Liver (tissue), 8 donors: ENCODE measurements at regions not wholly inside any gene's neighbourhood (a gene's known extent, or its start where the extent isn't known, plus 50 kb on each side); places are given as distances from the start of the nearest gene placed in this dataset.

Experiments
- DNase-seq: peaks from one replicate; pipeline ENCODE4 v3.0.0-alpha.2; 2017; ENCODE audit warnings: low spot score
- H3K27ac ChIP-seq, 2 donors: one replicate each; pipeline ENCODE4 v1.7.0; 2013; ENCODE audit warnings: inconsistent platforms in 2 of 2, low read length in 2 of 2, control low read depth in 1 of 2, low read depth in 1 of 2, mild to moderate bottlenecking in 1 of 2
- H3K27me3 ChIP-seq, 4 donors: one replicate each; pipeline versions ENCODE4 v1.6.1 to v1.7.0; 2013; ENCODE audit warnings: low read length in 3 of 4, inconsistent platforms in 1 of 4, mild to moderate bottlenecking in 1 of 4, moderate library complexity in 1 of 4; ENCODE audit not compliant: control insufficient read depth in 4 of 4, insufficient read depth in 4 of 4
- H3K36me3 ChIP-seq, 4 donors: one replicate each; pipeline versions ENCODE4 v1.6.1 to v1.7.0; 2013; ENCODE audit warnings: low read length in 3 of 4, mild to moderate bottlenecking in 3 of 4, low read depth in 1 of 4, moderate library complexity in 1 of 4; ENCODE audit not compliant: control insufficient read depth in 4 of 4, insufficient read depth in 3 of 4
- H3K4me1 ChIP-seq, 4 donors: one replicate each; pipeline versions ENCODE4 v1.6.1 to v1.7.0; 2013; ENCODE audit warnings: low read length in 3 of 4, mild to moderate bottlenecking in 3 of 4, moderate library complexity in 1 of 4; ENCODE audit not compliant: control insufficient read depth in 4 of 4, insufficient read depth in 4 of 4
- H3K4me3 ChIP-seq, 3 donors: one replicate each; pipeline versions ENCODE4 v1.6.1 to v1.7.0; 2013; ENCODE audit warnings: low read length in 3 of 3, control low read depth in 1 of 3, low read depth in 1 of 3, mild to moderate bottlenecking in 1 of 3
- H3K9ac ChIP-seq, 2 donors: one replicate each; pipeline ENCODE4 v1.7.0; 2013; ENCODE audit warnings: low read length in 2 of 2, mild to moderate bottlenecking in 2 of 2, moderate library complexity in 2 of 2, control low read depth in 1 of 2, low read depth in 1 of 2
- H3K9me3 ChIP-seq, 4 donors: one replicate each; pipeline versions ENCODE4 v1.6.1 to v1.7.0; 2013; ENCODE audit warnings: low read length in 3 of 4; ENCODE audit not compliant: control insufficient read depth in 4 of 4
- ATF3 ChIP-seq: IDR thresholded peaks from 2 replicates; pipeline ENCODE4 v1.6.1; 2016; ENCODE audit warnings: antibody characterized with exemption
- CTCF ChIP-seq: fragments of 150-350 bp; IDR thresholded peaks from 2 replicates; pipeline ENCODE4 v1.5.1; 2017; ENCODE audit warnings: improper control_type of control experiment, low read depth, low read length; ENCODE audit not compliant: missing input control
- EGR1 ChIP-seq, 2 donors: IDR thresholded peaks; 2 replicates each; pipeline ENCODE4 v1.6.1; 2016 to 2018; ENCODE audit warnings: antibody characterized with exemption in 2 of 2, low read depth in 2 of 2
- FOXA1 ChIP-seq: IDR thresholded peaks from 2 replicates; pipeline ENCODE4 v1.6.1; 2016; ENCODE audit warnings: antibody characterized with exemption
- FOXA2 ChIP-seq: IDR thresholded peaks from 2 replicates; pipeline ENCODE4 v1.6.1; 2016; ENCODE audit warnings: antibody characterized with exemption
- GABPA ChIP-seq, 2 donors: IDR thresholded peaks in 1 of 2; conservative IDR thresholded peaks in 1 of 2; 2 replicates each; pipeline ENCODE4 v1.6.1; 2016; ENCODE audit warnings: antibody characterized with exemption in 2 of 2, mild to moderate bottlenecking in 1 of 2, moderate library complexity in 1 of 2
- HNF4A ChIP-seq, 2 donors: conservative IDR thresholded peaks; 2 replicates each; pipeline ENCODE4 v1.6.1; 2016; ENCODE audit warnings: antibody characterized with exemption in 2 of 2, mild to moderate bottlenecking in 2 of 2
- HNF4G ChIP-seq: IDR thresholded peaks from 2 replicates; pipeline ENCODE4 v1.6.1; 2016; ENCODE audit warnings: antibody characterized with exemption
- JUND ChIP-seq, 2 donors: IDR thresholded peaks; 2 replicates each; pipeline ENCODE4 v1.6.1; 2016; ENCODE audit warnings: antibody characterized with exemption in 2 of 2
- MAX ChIP-seq: IDR thresholded peaks from 2 replicates; pipeline ENCODE4 v1.6.1; 2016; ENCODE audit warnings: antibody characterized with exemption
- NR2F2 ChIP-seq: IDR thresholded peaks from 2 replicates; pipeline ENCODE4 v1.6.1; 2016; ENCODE audit warnings: antibody characterized with exemption
- RAD21 ChIP-seq, 2 donors: IDR thresholded peaks; 2 replicates each; pipeline ENCODE4 v1.6.1; 2016; ENCODE audit warnings: antibody characterized with exemption in 2 of 2, mild to moderate bottlenecking in 2 of 2
- REST ChIP-seq: IDR thresholded peaks from 2 replicates; pipeline ENCODE4 v1.6.1; 2016; ENCODE audit warnings: antibody characterized with exemption, mild to moderate bottlenecking
- RXRA ChIP-seq, 2 donors: IDR thresholded peaks; 2 replicates each; pipeline ENCODE4 v1.6.1; 2017 to 2018; ENCODE audit warnings: antibody characterized with exemption in 2 of 2, mild to moderate bottlenecking in 1 of 2
- SP1 ChIP-seq: IDR thresholded peaks from 2 replicates; pipeline ENCODE4 v1.6.1; 2018; ENCODE audit warnings: antibody characterized with exemption, mild to moderate bottlenecking
- TAF1 ChIP-seq: conservative IDR thresholded peaks from 2 replicates; pipeline ENCODE4 v1.6.1; 2016; ENCODE audit warnings: antibody characterized with exemption, mild to moderate bottlenecking
- YY1 ChIP-seq: IDR thresholded peaks from 2 replicates; pipeline ENCODE4 v1.6.1; 2016; ENCODE audit warnings: antibody characterized with exemption, mild to moderate bottlenecking
- ZBTB33 ChIP-seq: IDR thresholded peaks from 2 replicates; pipeline ENCODE4 v1.6.1; 2016; ENCODE audit warnings: antibody characterized with exemption
- WGBS: extraction: QIAGEN DNeasy Blood & Tissue Kit; methylation state at CpG from one replicate; pipeline ENCODE4 v1.1.7; 2013; 5-methylcytosine and 5-hydroxymethylcytosine counted together
- donor health status: healthy.
- donor health status: healthy.
- donor health status: healthy.
- donor health status: healthy.
- donor health status: healthy.

GRCh38 chr2:106269591-106270291 is 75.6 kb upstream of the UXS1 start:
- peak overlapping the region; percentile 27 to 62 for H3K9ac ChIP-seq
- H3K27me3 ChIP-seq, result no peaks in the 10 kb centered on the region
- DNase-seq, result peak; percentile 61
- peaks cover 0 to 9% (median 3%) of the 10 kb centered on the region in 4 donors for H3K4me1 ChIP-seq
- H3K27ac ChIP-seq, result peak overlapping the region; percentile 65 to 88
- WGBS, result 10% methylated on average over 44 of the region's 44 CpGs
- TF ChIP-seq RXRA (IDR thresholded peaks at IDR 0.05) (peak; percentile 99), REST (peak; percentile 63), EGR1 (IDR thresholded peaks at IDR 0.05; ENCODE audit: low read depth in 2 of 2) (peak in 1 of 2 donors; percentile 69), JUND (IDR thresholded peaks at IDR 0.05) (peak in 1 of 2 donors; percentile 31), FOXA1 (peak; percentile 92), MAX (peak; percentile 91), SP1 (peak; percentile 90), ATF3 (no peak), FOXA2 (peak; percentile 96), GABPA (IDR thresholded peaks at IDR 0.05 in 1 of 2, conservative IDR thresholded peaks at IDR 0.05 in 1 of 2) (no peak), CTCF (no peak), HNF4G (no peak), YY1 (peak; percentile 79), RAD21 (IDR thresholded peaks at IDR 0.05) (peak; percentile 25 to 60), HNF4A (conservative IDR thresholded peaks at IDR 0.05) (peak; percentile 77 to 81), TAF1 (peak; percentile 61), NR2F2 (no peak), ZBTB33 (peak; percentile 76)
- peak overlapping the region; percentile 26 to 51 (median 49) for H3K4me3 ChIP-seq
- H3K36me3 ChIP-seq, result no peaks in the 10 kb centered on the region
- H3K9me3 ChIP-seq, result no peaks in the 10 kb centered on the region
